ENCODE measurements at regions not wholly inside any gene's neighbourhood (a gene's known extent, or its start where the extent isn't known, plus 50 kb on each side); places are given as distances from the start of the nearest gene placed in this dataset.

- TF ChIP-seq, protein P1, sequence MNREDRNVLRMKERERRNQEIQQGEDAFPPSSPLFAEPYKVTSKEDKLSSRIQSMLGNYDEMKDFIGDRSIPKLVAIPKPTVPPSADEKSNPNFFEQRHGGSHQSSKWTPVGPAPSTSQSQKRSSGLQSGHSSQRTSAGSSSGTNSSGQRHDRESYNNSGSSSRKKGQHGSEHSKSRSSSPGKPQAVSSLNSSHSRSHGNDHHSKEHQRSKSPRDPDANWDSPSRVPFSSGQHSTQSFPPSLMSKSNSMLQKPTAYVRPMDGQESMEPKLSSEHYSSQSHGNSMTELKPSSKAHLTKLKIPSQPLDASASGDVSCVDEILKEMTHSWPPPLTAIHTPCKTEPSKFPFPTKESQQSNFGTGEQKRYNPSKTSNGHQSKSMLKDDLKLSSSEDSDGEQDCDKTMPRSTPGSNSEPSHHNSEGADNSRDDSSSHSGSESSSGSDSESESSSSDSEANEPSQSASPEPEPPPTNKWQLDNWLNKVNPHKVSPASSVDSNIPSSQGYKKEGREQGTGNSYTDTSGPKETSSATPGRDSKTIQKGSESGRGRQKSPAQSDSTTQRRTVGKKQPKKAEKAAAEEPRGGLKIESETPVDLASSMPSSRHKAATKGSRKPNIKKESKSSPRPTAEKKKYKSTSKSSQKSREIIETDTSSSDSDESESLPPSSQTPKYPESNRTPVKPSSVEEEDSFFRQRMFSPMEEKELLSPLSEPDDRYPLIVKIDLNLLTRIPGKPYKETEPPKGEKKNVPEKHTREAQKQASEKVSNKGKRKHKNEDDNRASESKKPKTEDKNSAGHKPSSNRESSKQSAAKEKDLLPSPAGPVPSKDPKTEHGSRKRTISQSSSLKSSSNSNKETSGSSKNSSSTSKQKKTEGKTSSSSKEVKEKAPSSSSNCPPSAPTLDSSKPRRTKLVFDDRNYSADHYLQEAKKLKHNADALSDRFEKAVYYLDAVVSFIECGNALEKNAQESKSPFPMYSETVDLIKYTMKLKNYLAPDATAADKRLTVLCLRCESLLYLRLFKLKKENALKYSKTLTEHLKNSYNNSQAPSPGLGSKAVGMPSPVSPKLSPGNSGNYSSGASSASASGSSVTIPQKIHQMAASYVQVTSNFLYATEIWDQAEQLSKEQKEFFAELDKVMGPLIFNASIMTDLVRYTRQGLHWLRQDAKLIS (CRISPR knock-in tag; IDR thresholded peaks at IDR 0.05; ENCODE audit: borderline replicate concordance) = no peak
- TF ChIP-seq, protein P2, sequence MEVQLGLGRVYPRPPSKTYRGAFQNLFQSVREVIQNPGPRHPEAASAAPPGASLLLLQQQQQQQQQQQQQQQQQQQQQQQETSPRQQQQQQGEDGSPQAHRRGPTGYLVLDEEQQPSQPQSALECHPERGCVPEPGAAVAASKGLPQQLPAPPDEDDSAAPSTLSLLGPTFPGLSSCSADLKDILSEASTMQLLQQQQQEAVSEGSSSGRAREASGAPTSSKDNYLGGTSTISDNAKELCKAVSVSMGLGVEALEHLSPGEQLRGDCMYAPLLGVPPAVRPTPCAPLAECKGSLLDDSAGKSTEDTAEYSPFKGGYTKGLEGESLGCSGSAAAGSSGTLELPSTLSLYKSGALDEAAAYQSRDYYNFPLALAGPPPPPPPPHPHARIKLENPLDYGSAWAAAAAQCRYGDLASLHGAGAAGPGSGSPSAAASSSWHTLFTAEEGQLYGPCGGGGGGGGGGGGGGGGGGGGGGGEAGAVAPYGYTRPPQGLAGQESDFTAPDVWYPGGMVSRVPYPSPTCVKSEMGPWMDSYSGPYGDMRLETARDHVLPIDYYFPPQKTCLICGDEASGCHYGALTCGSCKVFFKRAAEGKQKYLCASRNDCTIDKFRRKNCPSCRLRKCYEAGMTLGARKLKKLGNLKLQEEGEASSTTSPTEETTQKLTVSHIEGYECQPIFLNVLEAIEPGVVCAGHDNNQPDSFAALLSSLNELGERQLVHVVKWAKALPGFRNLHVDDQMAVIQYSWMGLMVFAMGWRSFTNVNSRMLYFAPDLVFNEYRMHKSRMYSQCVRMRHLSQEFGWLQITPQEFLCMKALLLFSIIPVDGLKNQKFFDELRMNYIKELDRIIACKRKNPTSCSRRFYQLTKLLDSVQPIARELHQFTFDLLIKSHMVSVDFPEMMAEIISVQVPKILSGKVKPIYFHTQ (CRISPR knock-in tag; IDR thresholded peaks at IDR 0.05) = no peak
- no peak for TF ChIP-seq ATF1 (CRISPR knock-in tag; IDR thresholded peaks at IDR 0.05)
- TF ChIP-seq MLX (CRISPR knock-in tag; IDR thresholded peaks at IDR 0.05) = no peak
- TF ChIP-seq HMGA2 (CRISPR knock-in tag; IDR thresholded peaks at IDR 0.05) = no peak
- no peak for TF ChIP-seq JAZF1 (CRISPR knock-in tag; IDR thresholded peaks at IDR 0.05)
- no peak for TF ChIP-seq ZNF263 (CRISPR knock-in tag; IDR thresholded peaks at IDR 0.05; ENCODE audit: low read depth)
- TF ChIP-seq ZNF416 (CRISPR knock-in tag; IDR thresholded peaks at IDR 0.05) = no peak
- ATAC-seq (no peak), DNase-seq (ENCODE audit: low spot score) (no peak)
- Mint-ChIP-seq H3K27me3 (ENCODE audit: low read depth) (no peaks in the 10 kb centered on the region), H3K9me3 (no peaks in the 10 kb centered on the region), H3K4me1 (no peaks in the 10 kb centered on the region), H3K36me3 (no peaks in the 10 kb centered on the region), H3K4me3 (no peak overlapping the region), H3K27ac (no peak overlapping the region)
- POLR2A ChIA-PET = no interaction called here
- CTCF ChIA-PET = no interaction called here
Observed at GRCh38 chr4:144294211-144294610, 153.7 kb upstream of the GYPA start.

GRCh38 chr4:144295286-144295995 is 154.9 kb upstream of the GYPA start:
- H3K27me3 Mint-ChIP-seq (ENCODE audit: low read depth) = no peaks in the 10 kb centered on the region
- DNase-seq (ENCODE audit: low spot score) = no peak
- no peak overlapping the region for H3K4me3 Mint-ChIP-seq
- no peak overlapping the region for H3K27ac Mint-ChIP-seq
- ATAC-seq = no peak
- H3K36me3 Mint-ChIP-seq = no peaks in the 10 kb centered on the region
- POLR2A ChIA-PET = no interaction called here
- no peaks in the 10 kb centered on the region for H3K9me3 Mint-ChIP-seq
- peaks cover 3% of the 10 kb centered on the region; the same call in 1 of the 2 replicates for H3K4me1 Mint-ChIP-seq
- TF ChIP-seq, protein P3, sequence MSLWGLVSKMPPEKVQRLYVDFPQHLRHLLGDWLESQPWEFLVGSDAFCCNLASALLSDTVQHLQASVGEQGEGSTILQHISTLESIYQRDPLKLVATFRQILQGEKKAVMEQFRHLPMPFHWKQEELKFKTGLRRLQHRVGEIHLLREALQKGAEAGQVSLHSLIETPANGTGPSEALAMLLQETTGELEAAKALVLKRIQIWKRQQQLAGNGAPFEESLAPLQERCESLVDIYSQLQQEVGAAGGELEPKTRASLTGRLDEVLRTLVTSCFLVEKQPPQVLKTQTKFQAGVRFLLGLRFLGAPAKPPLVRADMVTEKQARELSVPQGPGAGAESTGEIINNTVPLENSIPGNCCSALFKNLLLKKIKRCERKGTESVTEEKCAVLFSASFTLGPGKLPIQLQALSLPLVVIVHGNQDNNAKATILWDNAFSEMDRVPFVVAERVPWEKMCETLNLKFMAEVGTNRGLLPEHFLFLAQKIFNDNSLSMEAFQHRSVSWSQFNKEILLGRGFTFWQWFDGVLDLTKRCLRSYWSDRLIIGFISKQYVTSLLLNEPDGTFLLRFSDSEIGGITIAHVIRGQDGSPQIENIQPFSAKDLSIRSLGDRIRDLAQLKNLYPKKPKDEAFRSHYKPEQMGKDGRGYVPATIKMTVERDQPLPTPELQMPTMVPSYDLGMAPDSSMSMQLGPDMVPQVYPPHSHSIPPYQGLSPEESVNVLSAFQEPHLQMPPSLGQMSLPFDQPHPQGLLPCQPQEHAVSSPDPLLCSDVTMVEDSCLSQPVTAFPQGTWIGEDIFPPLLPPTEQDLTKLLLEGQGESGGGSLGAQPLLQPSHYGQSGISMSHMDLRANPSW (CRISPR knock-in tag; conservative IDR thresholded peaks at IDR 0.05; ENCODE audit: low read depth) = no peak
- TF ChIP-seq FOXP4 (CRISPR knock-in tag; IDR thresholded peaks at IDR 0.05) = no peak
- TF ChIP-seq, protein P4, sequence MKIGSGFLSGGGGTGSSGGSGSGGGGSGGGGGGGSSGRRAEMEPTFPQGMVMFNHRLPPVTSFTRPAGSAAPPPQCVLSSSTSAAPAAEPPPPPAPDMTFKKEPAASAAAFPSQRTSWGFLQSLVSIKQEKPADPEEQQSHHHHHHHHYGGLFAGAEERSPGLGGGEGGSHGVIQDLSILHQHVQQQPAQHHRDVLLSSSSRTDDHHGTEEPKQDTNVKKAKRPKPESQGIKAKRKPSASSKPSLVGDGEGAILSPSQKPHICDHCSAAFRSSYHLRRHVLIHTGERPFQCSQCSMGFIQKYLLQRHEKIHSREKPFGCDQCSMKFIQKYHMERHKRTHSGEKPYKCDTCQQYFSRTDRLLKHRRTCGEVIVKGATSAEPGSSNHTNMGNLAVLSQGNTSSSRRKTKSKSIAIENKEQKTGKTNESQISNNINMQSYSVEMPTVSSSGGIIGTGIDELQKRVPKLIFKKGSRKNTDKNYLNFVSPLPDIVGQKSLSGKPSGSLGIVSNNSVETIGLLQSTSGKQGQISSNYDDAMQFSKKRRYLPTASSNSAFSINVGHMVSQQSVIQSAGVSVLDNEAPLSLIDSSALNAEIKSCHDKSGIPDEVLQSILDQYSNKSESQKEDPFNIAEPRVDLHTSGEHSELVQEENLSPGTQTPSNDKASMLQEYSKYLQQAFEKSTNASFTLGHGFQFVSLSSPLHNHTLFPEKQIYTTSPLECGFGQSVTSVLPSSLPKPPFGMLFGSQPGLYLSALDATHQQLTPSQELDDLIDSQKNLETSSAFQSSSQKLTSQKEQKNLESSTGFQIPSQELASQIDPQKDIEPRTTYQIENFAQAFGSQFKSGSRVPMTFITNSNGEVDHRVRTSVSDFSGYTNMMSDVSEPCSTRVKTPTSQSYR (CRISPR knock-in tag; IDR thresholded peaks at IDR 0.05) = no peak
- no peak for TF ChIP-seq RORB (CRISPR knock-in tag; IDR thresholded peaks at IDR 0.05)
- TF ChIP-seq, protein P5, sequence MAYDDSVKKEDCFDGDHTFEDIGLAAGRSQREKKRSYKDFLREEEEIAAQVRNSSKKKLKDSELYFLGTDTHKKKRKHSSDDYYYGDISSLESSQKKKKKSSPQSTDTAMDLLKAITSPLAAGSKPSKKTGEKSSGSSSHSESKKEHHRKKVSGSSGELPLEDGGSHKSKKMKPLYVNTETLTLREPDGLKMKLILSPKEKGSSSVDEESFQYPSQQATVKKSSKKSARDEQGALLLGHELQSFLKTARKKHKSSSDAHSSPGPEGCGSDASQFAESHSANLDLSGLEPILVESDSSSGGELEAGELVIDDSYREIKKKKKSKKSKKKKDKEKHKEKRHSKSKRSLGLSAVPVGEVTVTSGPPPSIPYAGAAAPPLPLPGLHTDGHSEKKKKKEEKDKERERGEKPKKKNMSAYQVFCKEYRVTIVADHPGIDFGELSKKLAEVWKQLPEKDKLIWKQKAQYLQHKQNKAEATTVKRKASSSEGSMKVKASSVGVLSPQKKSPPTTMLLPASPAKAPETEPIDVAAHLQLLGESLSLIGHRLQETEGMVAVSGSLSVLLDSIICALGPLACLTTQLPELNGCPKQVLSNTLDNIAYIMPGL (CRISPR knock-in tag; IDR thresholded peaks at IDR 0.05) = no peak
- TF ChIP-seq ZNF138 (CRISPR knock-in tag; conservative IDR thresholded peaks at IDR 0.05) = no peak
- no peak for TF ChIP-seq CREB1 (CRISPR knock-in tag; IDR thresholded peaks at IDR 0.05)
- CTCF ChIA-PET = no interaction called here

All from WTC11 (cell line).